ENCODE measurements at regions not wholly inside any gene's neighbourhood (a gene's known extent, or its start where the extent isn't known, plus 50 kb on each side); places are given as distances from the start of the nearest gene placed in this dataset.
"Not testable (repeated sequence)": the region's sequence is repeated elsewhere in the genome, so short reads cannot be mapped to it uniquely, and the experiment has no call there.

GRCh38 chrX:140447150-140447549 is 57.7 kb downstream of the SOX3 start:
- DNase-seq, result no peak

DNA sequence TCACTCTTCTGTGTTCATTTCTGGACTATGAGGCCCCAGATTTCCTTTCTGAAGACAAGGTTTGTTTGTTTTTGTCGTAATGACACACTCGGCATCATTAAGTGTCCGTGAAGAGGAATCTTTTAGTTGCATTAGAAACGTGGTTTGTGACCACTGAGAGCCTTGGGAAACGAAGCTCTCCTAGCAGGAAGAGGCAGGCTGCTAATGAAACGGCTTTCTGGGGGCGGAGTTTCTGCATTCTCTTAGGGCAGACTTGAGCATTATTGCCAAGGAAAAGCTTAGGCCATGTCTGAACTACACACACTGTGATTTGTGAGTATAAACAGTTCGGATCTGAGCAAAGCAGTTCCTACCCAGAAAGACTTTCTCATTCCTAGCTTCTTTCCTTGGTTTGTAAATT is 64.0 kb downstream of the SOX3 start:
- DNase-seq, result no peak

DNA sequence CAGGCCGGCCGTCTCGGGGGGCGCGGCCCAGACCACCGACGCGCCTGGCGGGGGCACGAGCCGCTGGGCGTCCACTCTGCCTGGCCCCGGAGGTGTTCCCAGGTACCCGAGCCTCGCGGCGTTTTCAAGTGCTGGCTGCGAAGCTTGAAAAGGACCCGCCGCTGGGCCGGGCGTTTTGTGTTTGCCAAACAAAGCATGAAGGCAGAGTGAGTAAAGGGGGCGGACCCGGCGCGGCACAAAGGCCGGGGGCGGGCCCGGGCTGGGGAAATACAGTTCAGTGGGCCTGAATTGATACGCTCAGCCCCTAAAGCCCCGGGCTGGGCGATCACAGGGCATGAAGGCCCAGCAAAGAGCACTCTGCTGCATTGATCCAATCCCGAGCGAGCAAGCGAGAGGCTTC is 65.4 kb downstream of the SOX3 start:
- no peak for DNase-seq

DNA sequence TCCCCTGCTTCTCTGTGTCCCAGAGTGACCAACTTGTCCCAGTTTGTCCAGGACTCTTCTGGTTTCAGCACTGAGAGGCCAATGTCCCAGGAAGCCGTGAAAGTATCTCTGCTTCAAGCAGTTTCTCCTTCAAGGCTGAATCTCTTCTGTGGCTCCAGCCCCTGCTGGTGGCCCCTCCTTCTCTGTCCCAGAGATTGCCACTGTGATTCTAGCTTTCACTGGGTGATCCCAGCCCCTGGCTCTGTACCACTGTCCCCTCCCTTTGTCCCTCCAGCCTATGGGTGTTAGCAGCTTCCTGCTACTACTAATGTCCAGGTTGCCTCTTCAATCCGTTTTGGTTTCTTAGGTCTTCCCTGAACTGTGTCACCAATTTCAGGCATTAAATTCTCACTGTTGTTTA is 70.5 kb downstream of the SOX3 start:
- DNase-seq, result no peak

DNA sequence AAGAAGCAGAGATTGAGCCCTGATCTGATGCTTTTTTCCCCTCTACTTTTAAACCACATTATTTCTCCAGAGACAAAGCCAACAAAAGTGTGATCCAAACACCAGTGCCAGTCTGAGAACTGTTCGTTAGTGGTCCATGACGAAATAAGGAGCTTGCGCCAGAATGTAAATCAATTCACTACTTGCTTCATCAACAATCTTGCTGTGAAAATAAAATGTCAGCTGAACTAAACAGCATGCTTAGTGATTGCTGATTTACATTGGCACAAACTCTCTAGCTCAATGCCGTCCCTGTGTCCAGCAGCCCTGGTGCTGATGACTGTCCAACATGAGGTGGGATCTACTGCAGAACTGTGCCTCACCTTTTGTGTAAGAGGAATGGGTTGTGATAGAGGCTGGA is 71.3 kb downstream of the SOX3 start:
- no peak for DNase-seq

GRCh38 chrX:140432346-140433175 is 72.3 kb downstream of the SOX3 start:
- no peak for DNase-seq

- no peak for DNase-seq
These were observed 73.3 kb downstream of the SOX3 start for GRCh38 chrX:140431521-140431920.

DNA sequence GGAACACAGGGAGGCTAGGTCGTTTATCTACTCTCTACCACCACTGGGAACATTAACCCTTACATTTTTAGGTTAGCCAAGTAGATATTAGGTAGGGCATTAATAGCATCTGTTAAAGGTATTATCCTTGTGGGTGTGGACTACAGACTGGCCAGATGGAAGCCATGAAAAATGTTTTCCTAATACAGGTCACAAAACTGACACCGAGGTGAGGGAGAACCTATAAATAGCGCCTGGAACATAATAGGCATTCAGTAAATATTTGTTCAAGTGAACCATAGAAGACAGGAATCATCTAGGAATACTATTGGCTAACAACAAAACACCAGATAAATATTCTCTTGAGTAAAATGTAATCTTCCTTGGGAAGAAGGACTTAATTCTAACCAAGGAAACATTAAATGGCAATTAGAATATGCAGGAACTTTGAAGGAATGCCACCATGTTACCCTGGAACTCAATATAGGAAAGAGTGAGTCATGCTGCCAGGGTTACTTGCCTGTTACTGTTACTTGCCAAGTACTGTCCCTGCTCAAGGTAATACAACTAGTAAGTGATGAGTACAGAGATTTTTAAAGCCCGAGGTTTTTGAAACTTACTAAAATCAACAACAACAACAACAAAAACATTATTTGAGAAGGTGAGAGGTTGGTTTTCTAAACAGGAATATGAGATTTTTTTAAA is 79.0 kb downstream of the SOX3 start:
- no peak for DNase-seq

- no peak for DNase-seq
These were observed 82.4 kb downstream of the SOX3 start for GRCh38 chrX:140422501-140422900.

DNA sequence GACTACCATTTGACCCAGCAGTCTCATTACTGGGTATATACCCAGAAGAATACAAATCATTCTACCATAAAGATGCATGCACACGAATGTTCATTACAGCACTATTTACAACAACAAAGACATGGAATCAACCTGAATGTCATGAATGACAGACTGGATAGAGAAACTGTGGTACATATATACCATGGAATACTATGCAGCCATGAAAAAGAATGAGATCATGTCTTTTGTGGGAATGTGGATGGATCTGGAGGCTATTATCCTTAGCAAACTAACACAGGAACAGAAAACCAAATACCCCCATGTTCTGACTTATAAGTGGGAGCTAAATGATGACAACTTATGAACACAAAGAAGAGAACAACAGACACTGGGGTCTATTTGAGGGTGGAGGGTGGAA is 102.7 kb downstream of the SOX3 start:
- not testable (repeated sequence) for DNase-seq

DNA sequence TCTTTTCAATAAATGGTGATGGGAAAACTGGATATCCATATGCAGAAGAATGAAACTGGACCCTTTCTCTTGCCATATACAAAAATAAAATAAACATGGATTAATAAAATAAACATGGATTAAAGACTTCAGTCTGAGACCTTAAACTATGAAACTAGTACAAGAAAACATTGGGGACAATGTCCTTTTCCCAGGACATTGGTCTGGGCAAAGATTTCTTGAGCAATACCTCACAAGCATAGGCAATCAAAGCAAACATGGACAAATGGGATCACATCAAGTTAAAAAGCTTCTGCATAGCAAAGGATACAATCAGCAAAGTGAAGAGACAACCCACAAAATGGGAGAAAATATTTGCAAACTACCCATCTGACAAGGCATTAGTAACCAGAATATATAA is 108.5 kb downstream of the SOX3 start:
- DNase-seq, result not testable (repeated sequence)

DNA sequence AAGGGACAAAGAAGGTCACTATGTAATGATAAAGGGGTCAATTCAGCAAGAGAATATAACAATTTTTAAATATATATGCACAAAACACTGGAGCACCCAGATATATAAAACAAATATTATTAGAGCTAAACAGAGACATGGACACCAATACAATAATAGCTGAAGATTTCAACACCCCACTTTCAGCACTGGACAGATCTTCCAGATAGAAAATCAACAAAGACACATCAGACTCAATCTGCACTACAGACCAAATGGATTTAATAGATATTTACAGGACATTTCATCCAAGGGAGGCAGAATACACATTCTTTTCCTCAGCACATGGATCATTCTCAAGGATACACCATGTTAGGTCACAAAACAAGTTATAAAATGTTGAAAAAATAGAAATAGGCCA is 111.4 kb downstream of the SOX3 start:
- no peak for DNase-seq

GRCh38 chrX:140391313-140391712 is 113.6 kb downstream of the SOX3 start:
- no peak for DNase-seq

- no peak for DNase-seq
These were observed 115.5 kb downstream of the SOX3 start for GRCh38 chrX:140389331-140389730.

DNA sequence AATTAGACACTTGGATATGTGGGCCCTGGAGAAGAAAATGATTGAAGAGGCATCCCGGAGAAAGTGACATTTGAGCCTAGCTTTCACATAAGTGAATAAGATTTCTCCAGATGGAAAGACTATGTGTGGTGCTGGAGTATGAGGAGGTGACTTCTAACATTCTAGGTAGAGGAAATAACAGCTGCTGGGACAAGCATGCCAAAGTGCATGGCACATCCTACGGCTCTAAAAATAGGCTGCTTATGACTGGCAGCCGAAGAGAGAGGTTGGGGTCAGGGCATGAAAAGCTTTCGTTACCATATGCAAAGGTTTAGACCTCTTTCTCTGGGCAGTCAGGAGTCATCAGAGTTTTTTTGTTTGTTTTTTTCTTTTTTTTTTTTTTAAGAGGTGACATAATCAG is 142.0 kb downstream of the SOX3 start:
- DNase-seq, result no peak

DNA sequence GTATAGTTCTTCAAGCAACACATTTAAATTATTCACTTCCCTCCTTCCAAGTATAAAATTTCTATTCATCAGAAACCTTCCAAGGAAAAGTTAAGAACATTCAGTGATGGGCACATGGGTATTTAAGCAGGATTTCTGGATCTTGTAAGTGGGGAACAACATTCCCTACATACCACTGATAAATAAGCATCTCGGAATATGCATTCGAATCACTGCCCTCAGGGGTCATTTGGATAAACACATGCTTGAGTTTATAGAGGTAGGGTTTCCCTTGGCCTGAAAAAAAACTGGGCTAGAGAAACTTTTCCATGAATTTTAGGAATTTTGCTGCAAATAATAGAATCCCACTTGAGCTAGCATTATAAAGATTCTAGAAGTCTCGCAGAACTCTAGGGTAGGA is 143.9 kb downstream of the SOX3 start:
- DNase-seq, result no peak

GRCh38 chrX:140360284-140360683 is 144.6 kb downstream of the SOX3 start:
- no peak for DNase-seq

GRCh38 chrX:140355922-140356321 is 148.9 kb downstream of the SOX3 start:
- no peak for DNase-seq

DNA sequence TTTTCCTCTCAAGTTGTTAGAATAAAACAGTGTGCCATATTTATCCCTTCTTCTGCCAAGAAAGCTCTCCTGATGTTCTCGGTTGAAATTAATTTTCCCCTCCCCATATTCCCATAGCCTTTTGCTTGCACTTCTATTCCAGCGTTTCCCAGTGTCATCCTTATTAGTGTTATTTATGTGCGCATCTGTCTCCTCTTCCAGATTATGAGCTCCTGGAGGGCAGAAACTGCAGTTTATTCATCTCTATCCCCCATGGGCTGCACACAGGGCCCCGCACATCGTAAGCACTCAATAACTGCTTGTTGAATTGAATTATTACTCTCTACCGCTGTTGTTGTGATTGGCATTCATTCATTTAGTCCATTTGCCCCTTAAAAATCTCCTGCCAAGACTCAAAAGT is 149.4 kb downstream of the SOX3 start:
- DNase-seq, result no peak

DNA sequence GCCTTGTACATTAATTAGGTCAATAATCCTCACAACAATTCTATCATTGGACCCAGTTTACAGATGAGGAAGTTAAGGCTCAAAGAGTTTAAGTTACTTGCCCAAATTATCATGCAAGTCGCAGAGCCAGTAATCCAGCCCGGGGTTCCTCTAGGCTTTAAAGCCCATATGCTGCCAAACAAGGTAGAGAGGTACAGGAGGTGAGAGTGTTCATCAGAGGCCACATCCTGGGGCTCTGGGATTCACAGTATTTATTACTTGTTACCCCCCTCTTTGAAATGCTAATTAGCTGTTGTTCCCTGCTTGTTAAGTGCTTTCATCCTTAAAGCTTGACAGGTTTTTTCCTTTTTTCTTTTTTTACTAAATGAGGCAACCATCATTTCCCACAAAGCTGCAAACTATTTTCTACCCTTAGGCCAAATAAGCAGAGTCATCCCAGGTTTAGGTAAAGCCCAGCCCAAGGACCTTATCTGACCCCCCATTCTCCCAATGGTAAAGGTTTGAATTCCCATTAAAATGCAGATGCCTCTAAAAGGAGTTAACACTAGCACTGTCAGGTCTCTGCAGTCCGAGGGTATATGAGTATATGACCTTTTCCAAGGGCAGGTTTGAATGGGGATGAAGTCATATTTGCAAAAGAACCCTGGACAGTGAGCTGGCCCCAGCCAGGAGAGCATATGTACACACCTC is 150.3 kb downstream of the SOX3 start:
- no peak for DNase-seq

GRCh38 chrX:140346729-140347128 is 158.1 kb downstream of the SOX3 start:
- no peak for DNase-seq

DNA sequence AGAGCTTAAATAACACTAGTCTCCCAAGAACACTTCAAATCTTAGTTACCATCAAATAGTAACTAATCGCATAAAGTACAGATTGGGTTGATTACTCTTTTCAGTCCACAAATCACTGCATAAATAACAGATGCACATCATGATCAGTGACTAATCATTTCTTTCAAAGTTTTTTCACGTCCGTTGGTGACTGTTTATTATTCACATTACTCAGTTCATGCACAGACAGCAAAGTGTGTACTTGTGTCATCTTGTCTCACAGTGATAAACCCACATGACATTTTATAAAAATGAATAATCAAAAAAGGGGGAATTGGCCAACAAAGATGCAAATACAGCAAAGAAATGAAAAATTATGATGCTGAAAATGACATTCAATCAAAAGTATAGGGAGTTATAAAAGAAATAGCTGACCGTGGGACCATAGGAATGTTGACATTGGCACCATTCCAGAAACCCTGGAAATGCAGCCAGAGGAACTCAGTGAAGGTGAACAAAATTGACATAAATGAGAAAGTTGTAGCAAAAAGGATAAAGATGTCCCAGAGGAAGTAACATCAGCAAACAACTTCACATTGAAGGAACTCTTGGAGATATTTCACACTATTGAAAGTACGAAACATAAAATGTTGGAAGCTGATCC is 161.5 kb downstream of the SOX3 start:
- DNase-seq, result no peak

GRCh38 chrX:140342410-140342809 is 162.5 kb downstream of the SOX3 start:
- no peak for DNase-seq

Measured in effector CD8-positive, alpha-beta T cell (primary cell).